ENCODE measurements at regions not wholly inside any gene's neighbourhood (a gene's known extent, or its start where the extent isn't known, plus 50 kb on each side); places are given as distances from the start of the nearest gene placed in this dataset.

GRCh38 chr2:129658430-129658829 is 321.0 kb upstream of the RAB6C start:
- intact Hi-C loops (cut with DNase I) = no loop called here
- H3K4me1 ChIP-seq (ENCODE audit: insufficient read depth) = no peaks in the 10 kb centered on the region
- no peaks in the 10 kb centered on the region for H3K36me3 ChIP-seq
- no peaks in the 10 kb centered on the region for H3K27me3 ChIP-seq
- TF ChIP-seq, protein P1, sequence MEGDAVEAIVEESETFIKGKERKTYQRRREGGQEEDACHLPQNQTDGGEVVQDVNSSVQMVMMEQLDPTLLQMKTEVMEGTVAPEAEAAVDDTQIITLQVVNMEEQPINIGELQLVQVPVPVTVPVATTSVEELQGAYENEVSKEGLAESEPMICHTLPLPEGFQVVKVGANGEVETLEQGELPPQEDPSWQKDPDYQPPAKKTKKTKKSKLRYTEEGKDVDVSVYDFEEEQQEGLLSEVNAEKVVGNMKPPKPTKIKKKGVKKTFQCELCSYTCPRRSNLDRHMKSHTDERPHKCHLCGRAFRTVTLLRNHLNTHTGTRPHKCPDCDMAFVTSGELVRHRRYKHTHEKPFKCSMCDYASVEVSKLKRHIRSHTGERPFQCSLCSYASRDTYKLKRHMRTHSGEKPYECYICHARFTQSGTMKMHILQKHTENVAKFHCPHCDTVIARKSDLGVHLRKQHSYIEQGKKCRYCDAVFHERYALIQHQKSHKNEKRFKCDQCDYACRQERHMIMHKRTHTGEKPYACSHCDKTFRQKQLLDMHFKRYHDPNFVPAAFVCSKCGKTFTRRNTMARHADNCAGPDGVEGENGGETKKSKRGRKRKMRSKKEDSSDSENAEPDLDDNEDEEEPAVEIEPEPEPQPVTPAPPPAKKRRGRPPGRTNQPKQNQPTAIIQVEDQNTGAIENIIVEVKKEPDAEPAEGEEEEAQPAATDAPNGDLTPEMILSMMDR (IDR thresholded peaks at IDR 0.05) = no peak
- no peak for TF ChIP-seq POLR2A (IDR thresholded peaks at IDR 0.05)
- TF ChIP-seq EP300 (IDR thresholded peaks at IDR 0.05) = no peak
- H3K9me3 ChIP-seq = no peaks in the 10 kb centered on the region
- WGBS, 3 donors = 85 to 98% (median 90%) methylated on average over 5 of the region's 5 CpGs
- no peak overlapping the region for H3K27ac ChIP-seq
- H3K4me3 ChIP-seq = no peak overlapping the region
- DNase-seq = no peak

DNA sequence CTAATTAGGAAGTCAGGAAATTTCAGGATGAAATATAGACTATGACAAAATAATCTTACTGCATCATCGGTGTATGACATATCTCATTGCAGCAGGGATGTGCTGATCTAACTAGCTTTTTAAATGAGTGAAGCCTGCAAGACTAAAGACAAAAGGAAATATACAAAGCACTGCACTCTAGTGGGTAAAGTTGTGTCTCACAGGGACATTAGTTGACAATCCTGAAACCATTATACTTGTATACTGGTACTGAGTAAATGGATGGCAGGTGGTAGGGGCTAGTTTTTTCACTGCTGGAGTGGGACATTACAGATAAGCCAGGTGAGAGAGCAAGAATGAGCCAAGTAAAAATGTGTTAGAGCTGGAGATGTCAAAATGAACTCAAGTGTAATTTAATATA is 317.5 kb upstream of the RAB6C start:
- DNase-seq = no peak
- Histone ChIP-seq H3K4me3 (no peak overlapping the region), H3K27me3 (no peaks in the 10 kb centered on the region), H3K36me3 (no peaks in the 10 kb centered on the region), H3K27ac (no peak overlapping the region), H3K4me1 (ENCODE audit: insufficient read depth) (no peaks in the 10 kb centered on the region), H3K9me3 (no peaks in the 10 kb centered on the region)
- intact Hi-C loops (cut with DNase I) = no loop called here
- TF ChIP-seq, protein P1 (IDR thresholded peaks at IDR 0.05) = no peak
- TF ChIP-seq POLR2A (IDR thresholded peaks at IDR 0.05) (no peak), EP300 (IDR thresholded peaks at IDR 0.05) (no peak)
- 45 to 61% (median 50%) methylated on average over 1 of the region's 1 CpG for WGBS, 3 donors

- no peak overlapping the region for H3K4me3 ChIP-seq
- 84 to 88% (median 84%) methylated on average over 4 of the region's 4 CpGs for WGBS, 3 donors
- DNase-seq = no peak
- no peaks in the 10 kb centered on the region for H3K9me3 ChIP-seq
- intact Hi-C loops (cut with DNase I) = no loop called here
- no peak overlapping the region for H3K27ac ChIP-seq
- H3K4me1 ChIP-seq (ENCODE audit: insufficient read depth) = no peaks in the 10 kb centered on the region
- no peaks in the 10 kb centered on the region for H3K27me3 ChIP-seq
- H3K36me3 ChIP-seq = no peaks in the 10 kb centered on the region
- TF ChIP-seq, protein P1 (IDR thresholded peaks at IDR 0.05) = no peak
- TF ChIP-seq EP300 (IDR thresholded peaks at IDR 0.05) = no peak
- TF ChIP-seq POLR2A (IDR thresholded peaks at IDR 0.05) = no peak
Observed at GRCh38 chr2:129667577-129667976, 311.9 kb upstream of the RAB6C start.

DNA sequence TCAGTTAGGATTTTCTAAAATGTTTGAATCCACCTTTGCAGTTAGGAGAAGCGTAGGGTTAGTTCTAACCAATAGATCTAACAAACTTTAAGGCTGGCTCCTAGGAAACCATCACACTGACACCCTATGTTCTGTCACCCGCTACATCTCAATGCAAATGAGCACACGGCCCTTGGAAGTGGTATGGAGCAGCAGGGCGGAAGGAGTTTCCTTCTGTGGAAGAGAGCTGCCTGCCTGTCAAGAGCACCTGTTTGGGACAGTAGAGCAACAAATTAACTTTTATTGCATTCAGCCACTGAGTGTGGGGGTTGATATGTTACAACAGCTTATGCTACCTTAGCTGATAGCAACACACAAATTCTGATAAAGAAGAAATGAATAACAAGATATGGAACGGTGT is 306.9 kb upstream of the RAB6C start:
- DNase-seq = no peak
- 51 to 71% (median 69%) methylated on average over 5 of the region's 5 CpGs for WGBS, 3 donors
- no peak for TF ChIP-seq EP300 (IDR thresholded peaks at IDR 0.05)
- TF ChIP-seq POLR2A (IDR thresholded peaks at IDR 0.05) = no peak
- TF ChIP-seq, protein P1 (IDR thresholded peaks at IDR 0.05) = no peak
- Histone ChIP-seq H3K4me1 (ENCODE audit: insufficient read depth) (no peaks in the 10 kb centered on the region), H3K9me3 (no peaks in the 10 kb centered on the region), H3K27ac (no peak overlapping the region), H3K27me3 (no peaks in the 10 kb centered on the region), H3K36me3 (no peaks in the 10 kb centered on the region), H3K4me3 (no peak overlapping the region)
- intact Hi-C loops (cut with DNase I) = no loop called here

DNA sequence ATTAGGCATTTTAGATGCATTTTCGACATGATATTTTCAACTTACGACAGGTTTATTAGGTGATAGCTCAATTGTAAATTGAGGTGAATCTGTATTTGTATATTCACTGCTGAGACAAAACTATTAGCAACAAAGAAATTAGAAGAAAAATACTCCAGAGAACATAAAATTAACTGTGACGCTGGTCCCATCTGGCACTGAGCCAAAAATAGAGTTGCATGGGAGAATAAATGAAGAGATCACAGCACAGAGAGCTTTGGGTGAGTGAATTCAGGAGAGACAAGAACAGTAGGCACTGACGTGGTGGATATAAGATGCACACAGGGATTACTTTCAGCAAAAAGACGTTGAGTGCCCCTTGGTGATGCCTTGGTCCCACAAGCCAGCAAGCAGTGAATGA is 306.2 kb upstream of the RAB6C start:
- Histone ChIP-seq H3K27ac (no peak overlapping the region), H3K4me3 (no peak overlapping the region), H3K9me3 (no peaks in the 10 kb centered on the region), H3K36me3 (no peaks in the 10 kb centered on the region), H3K4me1 (ENCODE audit: insufficient read depth) (no peaks in the 10 kb centered on the region), H3K27me3 (no peaks in the 10 kb centered on the region)
- no peak for TF ChIP-seq EP300 (IDR thresholded peaks at IDR 0.05)
- TF ChIP-seq, protein P1 (IDR thresholded peaks at IDR 0.05) = no peak
- TF ChIP-seq POLR2A (IDR thresholded peaks at IDR 0.05) = no peak
- 58 to 61% (median 61%) methylated on average over 5 of the region's 5 CpGs for WGBS, 3 donors
- intact Hi-C loops (cut with DNase I) = no loop called here
- DNase-seq = no peak

Measured in ovary (tissue), 7 donors.